Adipose tissue (tissue), 3 donors: ENCODE measurements at regions not wholly inside any gene's neighbourhood (a gene's known extent, or its start where the extent isn't known, plus 50 kb on each side); places are given as distances from the start of the nearest gene placed in this dataset.
A peak's percentile ranks its signal among the peaks of the same experiment; 100 is the strongest.

Experiments
- H3K27ac ChIP-seq: one replicate; pipeline ENCODE4 v1.5.1; 2013; ENCODE audit warnings: low read depth, low read length
- WGBS, 3 donors: extraction: QIAGEN DNeasy Blood & Tissue Kit; methylation state at CpG; one replicate each; pipeline ENCODE4 v1.1.7; 2013; 5-methylcytosine and 5-hydroxymethylcytosine counted together
- donor health status: healthy with polysubstance abuse.
- donor health status: Bipolar disorder and iron deficiency.
- donor health status: healthy.

DNA sequence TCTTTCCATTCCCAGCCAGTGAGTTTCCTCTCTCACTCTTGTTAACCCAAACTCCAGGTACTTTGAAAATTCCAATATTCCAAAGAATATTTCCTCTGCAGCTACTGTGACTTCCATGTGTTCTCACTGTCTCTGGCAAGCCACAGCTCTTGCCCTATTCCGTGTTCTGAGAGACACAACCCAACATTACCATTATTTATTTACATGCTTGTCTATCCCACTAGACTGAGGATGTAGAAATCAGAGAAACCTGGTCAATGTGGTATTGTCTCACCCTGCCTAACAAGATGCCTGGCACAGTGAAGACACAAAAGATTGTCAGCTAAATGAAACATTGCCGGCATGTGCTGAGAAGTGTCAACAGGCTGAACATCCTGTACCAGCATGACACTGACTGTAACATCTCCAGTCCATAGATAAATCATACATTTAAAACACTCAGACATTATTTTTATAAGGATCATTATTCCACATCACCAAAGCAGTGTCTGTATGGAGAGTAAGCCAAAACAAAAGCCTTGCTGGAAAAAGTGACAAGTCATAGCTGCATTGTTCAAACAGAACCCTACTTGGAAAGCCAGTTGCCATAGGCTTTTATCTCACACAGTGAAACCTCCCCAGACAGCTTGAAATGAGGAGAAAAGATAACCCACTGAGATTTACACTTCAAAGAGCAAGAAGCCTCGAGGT lies 72.3 kb downstream of the SIPA1L2 start:
- H3K27ac ChIP-seq, result no peak overlapping the region
- WGBS, 3 donors, result 78 to 89% (median 89%) methylated on average over 3 of the region's 3 CpGs

DNA sequence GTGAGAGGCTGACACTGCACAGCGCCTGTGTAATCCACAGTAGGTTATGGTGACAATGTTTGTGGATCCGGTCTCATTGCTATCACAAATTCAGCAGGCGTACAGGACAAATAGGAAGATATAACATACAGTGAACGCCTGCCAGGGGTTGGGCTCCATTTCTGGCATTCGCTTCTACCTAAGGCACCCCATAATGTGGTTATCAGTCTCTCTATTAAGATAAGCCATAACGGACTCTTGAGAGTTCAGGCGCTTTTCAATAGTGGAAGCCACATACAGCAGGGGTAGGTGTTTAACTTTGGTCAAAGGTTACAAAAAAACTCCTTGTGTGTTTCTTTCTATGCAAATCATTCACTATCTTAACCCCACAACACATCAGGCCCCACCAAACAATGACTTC lies 72.8 kb downstream of the SIPA1L2 start:
- no peak overlapping the region for H3K27ac ChIP-seq
- WGBS, 3 donors, result 67 to 94% (median 91%) methylated on average over 7 of the region's 7 CpGs

DNA sequence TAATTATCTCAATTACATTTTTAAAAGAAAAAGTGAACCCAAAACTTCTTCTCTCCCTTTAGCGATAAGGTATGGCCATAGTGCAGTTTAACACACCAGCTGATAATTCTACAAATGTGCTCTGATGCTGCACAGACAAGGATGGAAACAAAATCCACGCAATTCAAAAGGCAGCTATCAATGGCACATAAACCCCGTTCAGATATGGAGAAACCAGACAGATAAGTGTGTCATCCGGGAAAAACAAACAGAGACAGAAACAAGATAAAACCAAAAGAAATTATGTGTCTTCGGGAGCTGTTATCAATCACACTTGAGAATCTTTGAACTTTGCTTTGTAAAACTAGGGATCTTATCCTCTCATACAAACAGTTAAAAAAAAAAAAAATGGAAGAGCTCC lies 73.6 kb downstream of the SIPA1L2 start:
- no peak overlapping the region for H3K27ac ChIP-seq
- WGBS, 3 donors, result 51 to 82% (median 78%) methylated on average over 5 of the region's 5 CpGs

DNA sequence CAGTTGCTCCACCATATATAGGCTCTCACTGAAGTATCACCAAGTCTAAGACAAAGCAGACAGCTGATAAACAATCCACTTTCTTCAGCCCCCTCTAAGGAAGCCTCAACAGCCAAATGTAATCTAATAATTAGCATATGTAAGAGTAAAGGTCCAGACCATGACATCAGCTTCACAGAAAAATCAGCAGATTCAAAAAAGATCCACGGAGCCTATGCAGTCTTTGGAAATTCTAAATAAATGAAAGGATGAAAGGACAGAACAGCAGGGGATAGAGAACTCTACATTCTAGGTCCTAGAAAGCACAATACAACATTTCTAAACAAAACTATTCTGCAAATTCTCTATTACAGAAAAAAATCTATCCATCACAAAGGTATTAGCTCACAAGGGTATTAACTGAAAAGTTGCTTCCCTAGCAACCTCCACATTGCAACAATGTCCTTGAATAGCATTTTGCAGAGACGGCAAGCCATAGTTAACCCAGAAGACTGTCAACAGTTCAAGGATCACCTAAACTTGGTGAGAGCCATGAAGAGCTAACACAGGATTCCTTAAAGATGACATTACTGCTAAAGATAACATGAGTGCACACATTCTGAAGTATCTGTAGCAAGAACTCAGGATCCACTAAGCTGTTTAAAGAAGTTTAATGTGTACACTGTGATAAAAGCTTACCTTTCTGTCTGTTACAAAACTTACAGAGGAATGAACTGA lies 74.3 kb downstream of the SIPA1L2 start:
- H3K27ac ChIP-seq, result no peak overlapping the region
- 62 to 75% (median 71%) methylated on average over 2 of the region's 2 CpGs for WGBS, 3 donors

DNA sequence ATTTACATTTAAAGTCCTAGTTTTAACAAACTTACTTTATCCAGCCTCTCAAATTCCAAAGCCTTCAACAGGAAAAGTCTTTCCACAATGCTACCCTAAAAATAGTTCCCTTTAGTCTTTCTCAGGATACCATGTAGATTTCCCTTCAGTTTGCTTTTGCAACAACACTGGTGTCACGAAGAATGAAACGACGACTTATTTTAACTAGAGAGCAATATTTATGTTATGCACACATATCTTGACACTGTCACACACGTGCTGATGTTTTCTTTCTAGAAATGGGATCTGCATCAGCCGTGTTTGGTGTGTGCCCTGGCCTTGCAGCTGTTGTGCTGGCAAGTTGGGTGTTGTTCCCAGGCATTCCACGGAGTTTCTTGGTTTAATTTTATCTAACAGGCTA lies 75.5 kb downstream of the SIPA1L2 start:
- 42 to 58% (median 49%) methylated on average over 6 of the region's 6 CpGs for WGBS, 3 donors
- H3K27ac ChIP-seq, result no peak overlapping the region

DNA sequence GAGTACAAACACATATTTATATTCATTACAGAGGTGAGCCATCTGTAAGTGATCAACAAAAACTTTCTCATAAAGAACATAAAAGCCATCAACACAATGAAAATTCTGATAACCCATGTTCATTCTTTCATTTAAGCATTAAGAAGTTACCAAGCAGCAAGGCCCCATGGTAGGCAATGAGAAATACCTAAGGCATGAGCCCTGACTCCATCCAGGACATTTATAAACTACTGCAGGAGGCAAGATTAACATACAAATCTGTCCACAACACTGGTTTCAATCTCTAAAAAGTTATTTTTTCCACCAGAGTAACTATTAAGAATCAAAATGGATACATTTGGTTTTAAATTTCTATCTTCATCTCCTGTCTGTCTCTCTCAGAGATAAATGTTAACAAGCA lies 76.1 kb downstream of the SIPA1L2 start:
- H3K27ac ChIP-seq, result no peak overlapping the region

DNA sequence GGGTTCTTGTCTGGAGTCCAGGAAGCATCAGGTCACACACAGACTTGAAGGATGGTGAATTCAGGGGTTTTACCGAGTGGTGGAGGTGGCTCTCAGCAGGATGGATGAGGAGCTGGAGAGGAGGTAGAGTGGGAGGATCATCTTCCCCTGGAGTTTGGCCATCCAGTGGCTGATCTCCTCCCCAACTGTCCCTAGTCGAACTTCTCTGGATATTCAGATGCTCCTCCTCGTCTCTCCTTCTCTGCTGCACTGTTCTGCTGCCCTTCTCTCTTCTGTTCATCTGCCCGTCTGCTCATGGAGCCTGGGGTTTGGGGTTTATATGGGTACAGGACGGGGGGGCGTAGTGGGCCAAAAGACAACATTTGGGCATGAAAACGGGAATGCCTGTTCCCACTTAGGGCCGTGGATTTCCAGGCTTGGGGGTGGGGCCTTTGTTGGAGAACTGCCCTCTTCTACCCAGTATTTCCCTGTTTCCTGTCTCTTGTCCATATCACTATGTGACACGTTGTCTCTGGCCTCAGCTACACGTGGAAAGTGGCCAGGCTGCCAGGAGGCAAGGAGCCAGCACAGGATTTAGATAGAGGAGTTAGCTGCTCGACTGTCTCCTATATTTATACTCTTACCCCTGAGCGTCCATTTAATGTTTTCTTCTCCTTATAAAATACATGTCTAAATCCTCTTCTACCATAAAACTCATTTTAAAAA lies 76.7 kb downstream of the SIPA1L2 start:
- 56 to 59% (median 58%) methylated on average over 12 of the region's 12 CpGs for WGBS, 3 donors
- H3K27ac ChIP-seq, result peak overlapping the region; percentile 39

DNA sequence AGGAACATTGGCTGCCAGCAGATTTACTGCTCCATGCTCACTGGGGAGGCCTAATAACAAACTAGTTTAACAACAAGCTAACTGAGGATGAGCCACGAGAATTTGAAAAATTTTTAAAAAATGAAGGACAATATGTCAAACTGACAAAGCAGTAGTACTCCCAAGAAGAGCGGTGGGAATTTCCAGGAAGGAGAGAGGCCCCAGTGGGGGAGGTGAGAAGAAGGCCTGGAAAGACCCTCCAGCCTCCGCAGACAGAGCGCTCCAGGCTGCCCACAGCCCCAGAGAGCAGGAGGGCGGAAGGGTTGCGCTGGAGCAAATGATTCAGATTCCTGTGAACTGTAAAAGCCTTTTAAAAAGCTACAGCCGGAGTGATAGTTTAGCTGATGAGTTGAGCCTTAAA lies 78.5 kb downstream of the SIPA1L2 start:
- 62 to 84% (median 71%) methylated on average over 7 of the region's 7 CpGs for WGBS, 3 donors
- H3K27ac ChIP-seq, result no peak overlapping the region

DNA sequence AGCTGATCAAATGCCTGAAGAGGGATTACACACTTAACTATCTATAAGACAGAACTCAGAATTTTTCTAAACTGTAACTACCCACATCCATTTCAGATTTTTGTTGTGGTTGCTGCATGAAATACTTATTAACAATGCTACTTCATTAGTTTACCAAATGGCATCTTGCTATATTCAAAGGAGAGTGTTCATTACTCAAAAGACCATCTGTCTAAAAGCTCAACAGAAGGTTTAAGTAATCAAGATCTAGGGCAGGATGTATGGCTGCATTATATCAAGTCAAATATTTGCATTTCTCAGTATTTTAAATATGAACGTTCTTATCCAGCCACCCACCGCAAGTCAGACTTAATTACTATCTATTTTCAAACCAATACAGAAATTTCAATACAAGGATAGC lies 79.9 kb downstream of the SIPA1L2 start:
- no peak overlapping the region for H3K27ac ChIP-seq
- 46 to 91% (median 86%) methylated on average over 2 of the region's 2 CpGs for WGBS, 3 donors

DNA sequence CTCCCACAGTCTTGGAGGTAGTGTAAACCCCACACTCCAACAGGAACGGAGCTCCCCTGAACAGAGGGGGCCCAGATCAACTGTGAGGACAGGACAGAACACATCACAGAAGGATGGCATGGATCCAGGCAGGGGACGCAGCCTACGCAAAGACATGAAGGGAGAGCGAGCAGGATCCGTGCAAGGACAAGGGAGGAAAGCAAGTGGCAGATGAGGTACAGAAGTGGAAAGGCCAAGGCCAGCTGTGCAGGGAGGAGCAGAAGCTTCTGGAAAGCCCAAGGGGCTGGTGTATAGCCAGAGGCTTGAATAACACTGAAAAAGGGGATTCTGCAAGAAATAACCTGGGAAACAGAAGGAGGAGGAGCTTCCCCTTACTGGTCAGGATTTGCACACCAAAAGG lies 81.2 kb downstream of the SIPA1L2 start:
- H3K27ac ChIP-seq, result no peak overlapping the region
- WGBS, 3 donors, result 84 to 95% (median 86%) methylated on average over 5 of the region's 5 CpGs

DNA sequence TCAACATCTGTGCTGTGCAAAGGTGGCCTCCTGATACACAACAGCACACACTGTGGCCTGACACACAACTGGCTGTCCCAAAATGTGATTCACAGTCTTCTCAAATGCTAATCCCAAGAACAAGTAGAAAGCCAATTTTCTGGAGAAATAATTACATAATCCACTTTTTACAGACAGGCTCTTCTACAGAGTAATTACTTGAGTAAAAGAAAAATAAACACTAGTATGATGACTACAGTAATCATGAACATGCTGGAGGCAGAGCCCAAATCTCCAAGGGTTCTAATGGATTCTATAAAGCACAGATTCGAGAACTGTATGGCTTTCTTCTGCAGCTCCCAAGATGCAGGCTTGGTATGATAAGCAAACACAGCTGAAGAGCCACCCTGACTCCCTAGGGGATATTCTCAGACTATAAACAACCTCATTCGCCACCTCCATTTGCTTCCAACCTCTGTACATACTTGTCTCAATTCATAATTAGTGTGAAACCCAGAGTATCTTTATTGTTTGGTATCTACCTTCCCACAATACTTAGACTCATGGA lies 81.9 kb downstream of the SIPA1L2 start:
- 65 to 87% (median 69%) methylated on average over 2 of the region's 2 CpGs for WGBS, 3 donors
- H3K27ac ChIP-seq, result no peak overlapping the region

DNA sequence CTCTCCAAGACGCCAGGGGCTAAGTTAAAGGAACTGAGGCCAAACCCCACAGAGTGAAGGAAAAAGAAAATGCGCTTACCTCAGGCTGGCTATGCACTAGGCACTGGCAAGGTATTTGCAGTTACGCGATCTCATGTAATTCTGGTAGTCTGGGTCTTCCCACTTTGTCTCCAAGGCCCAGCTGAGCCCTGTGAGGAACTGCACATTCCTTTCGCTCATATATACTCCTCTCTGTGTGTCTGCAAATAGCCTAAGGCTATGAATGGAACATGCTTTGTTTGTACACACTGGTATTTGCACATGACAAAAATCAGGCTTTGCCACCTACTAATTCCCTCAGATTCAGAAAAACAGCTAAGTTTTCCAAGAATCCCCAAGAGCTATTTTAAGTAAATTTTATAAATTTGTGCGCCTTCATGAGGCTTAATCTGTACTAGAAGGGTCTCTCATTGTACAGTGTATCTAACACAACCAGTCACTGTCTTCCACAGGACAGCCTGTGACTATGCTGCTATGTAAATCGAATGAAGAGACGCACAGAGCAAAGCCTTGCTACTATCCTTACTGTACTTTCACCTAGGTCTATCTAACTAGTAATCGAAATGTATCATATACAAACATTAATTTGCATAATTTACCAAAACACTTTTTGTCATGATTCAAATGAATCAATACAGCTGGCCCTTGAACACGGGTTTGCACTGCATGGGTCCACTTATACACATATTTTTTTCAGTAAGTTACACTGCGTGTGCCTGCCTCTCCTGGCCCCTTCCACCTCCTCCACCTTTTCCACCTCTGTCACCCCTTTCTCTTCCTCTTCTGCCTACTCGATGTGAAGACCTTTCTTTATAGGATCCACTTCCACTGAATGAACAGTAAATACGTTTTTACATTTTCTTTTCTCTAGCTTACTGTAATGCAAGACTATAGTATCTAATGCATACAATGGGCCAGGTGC lies 87.0 kb downstream of the SIPA1L2 start:
- no peak overlapping the region for H3K27ac ChIP-seq
- 92 to 95% (median 94%) methylated on average over 13 of the region's 13 CpGs for WGBS, 3 donors

DNA sequence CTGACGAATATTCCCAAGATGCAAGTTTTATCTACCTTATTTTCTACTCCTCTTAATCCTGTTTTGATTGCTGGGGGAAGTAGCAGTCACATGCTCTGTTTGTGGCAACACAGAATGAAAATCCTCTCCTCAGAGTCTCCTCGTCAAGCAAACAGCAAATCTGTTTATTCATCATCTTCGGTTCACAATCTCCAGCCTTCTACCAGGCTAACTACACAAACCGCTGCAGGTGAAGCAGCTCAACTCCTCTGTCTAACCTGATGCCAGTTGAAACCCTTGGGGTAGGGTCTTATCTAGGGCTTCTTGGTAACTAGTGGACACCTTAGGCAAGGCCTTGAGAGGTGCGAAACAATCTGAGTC lies 91.0 kb downstream of the SIPA1L2 start:
- 84 to 90% (median 86%) methylated on average over 5 of the region's 5 CpGs for WGBS, 3 donors
- no peak overlapping the region for H3K27ac ChIP-seq

DNA sequence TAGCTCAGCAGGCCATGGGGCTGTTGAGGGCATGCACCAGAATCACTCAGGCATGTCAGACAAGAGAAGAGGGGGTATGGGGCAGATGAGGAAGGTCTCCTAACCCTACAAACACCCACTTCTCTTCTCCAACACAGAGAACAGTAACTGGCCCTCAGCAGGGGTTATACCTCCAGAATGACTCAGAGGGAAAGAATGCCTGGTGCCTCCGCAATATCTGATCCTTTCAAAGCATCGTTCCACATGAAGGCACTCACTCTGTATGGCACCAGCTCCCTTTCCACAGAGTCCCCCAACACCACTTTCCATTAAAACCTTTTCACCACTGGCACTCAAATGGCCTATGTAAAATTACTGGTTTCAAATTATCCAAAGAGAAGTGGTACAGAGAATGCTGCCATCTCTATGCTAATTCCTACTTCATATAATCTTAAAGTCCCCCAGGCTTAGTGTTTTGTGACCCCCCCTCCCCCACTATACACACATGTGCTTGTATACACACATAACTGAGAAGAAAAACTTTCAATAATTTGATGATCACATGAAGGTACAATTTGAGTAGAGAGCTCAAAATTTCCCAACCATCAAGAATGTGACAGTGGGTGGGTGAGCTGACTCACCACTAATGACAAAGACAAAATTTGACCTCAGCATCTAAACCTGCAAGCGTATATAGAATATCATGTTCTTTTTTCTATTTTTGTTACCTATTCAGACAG lies 91.5 kb downstream of the SIPA1L2 start:
- 71 to 84% (median 81%) methylated on average over 3 of the region's 3 CpGs for WGBS, 3 donors
- H3K27ac ChIP-seq, result no peak overlapping the region

DNA sequence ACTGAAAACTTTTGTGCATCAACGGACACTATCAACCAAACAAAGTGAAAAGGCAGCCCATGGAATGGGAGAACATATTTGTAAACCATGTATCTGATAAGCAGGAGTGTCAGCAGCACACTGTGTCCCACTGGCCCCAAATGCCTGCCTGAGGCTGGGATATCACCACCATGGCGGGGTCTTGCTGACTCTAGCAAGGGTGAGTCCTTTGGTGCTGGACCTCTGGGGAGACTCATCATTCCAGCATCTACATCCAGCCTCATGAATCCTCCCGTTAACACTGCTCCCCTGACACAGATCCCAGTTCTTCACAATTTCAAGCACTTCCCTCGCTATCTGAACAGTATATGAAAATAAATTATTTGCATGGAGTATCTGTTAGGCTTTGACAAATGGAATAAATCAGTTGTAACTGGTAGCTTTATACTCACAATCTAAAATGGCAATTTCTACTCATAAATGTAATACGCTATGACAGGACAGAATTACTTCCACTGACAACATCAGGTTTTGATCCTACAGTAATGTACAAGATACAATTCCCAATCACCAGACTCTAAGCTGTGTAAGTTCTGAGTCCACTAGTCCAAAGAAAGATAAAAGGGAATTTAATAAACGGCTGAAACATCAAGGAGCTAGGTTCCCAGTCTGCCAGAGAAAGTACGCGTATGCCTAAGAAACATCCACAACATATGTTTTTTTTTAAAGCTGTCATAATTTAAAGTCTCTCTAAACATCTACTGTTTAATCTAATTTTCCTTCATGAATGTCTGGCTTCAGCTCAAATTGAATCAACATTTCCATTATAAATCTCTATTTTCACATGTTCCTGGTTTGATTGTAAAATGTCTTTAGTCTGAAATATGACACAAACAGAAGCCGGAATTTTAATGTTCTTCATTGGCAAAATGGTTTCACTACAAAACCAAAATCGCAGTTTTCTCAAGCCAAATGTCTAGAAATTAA lies 95.1 kb downstream of the SIPA1L2 start:
- WGBS, 3 donors, result 90 to 92% (median 90%) methylated on average over 10 of the region's 10 CpGs
- no peak overlapping the region for H3K27ac ChIP-seq

DNA sequence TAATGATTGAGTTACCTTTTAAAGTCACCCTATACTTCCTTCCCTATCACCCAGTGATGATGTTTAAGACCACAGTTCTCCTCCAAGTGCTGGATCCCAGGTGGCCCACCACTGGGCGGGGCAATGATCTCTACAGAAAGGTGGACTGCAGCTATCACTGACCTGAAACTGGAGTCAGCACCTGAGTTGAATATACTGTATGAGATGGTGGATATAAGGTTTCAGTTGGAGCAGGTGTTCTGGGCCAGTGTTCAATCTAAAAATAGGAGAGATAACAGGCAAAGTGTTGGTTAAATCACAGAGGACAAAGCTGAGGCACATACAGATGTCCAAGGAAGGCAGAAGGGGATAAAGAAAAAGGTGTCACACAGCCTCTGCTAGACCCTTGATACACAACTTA lies 96.6 kb downstream of the SIPA1L2 start:
- WGBS, 3 donors, result 96 to 100% (median 100%) methylated on average over 1 of the region's 1 CpG
- no peak overlapping the region for H3K27ac ChIP-seq

DNA sequence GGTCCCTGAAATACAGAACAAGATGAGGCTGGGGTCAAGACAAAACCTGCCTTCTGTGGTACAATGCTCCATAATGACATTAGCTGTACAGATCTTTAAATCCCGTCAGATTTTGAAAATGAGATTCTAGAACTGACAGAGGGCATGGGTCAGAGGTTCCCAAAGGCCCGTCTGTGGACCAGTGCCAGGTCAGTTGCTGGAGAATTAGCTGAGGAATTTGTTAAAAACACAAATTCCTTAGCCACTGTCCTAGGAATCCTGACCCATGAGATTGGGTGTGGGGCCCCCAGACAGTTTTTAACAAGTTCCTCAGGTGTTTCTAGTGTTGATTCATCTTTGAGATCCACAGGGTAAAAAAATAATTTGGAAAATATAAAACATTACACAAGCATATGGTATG lies 97.0 kb downstream of the SIPA1L2 start:
- WGBS, 3 donors, result 73 to 87% (median 78%) methylated on average over 2 of the region's 2 CpGs
- H3K27ac ChIP-seq, result no peak overlapping the region
